Thymus (tissue), 11 donors: ENCODE measurements at regions not wholly inside any gene's neighbourhood (a gene's known extent, or its start where the extent isn't known, plus 50 kb on each side); places are given as distances from the start of the nearest gene placed in this dataset.

Experiments used
- DNase-seq, 9 donors: peaks; one replicate each; pipeline ENCODE4 v3.0.0-alpha.2; 2013; ENCODE audit warnings: low spot score in 9 of 9, low read depth in 6 of 9, missing footprints in 1 of 9
- H3K27ac ChIP-seq, 2 donors: one replicate each; pipeline ENCODE4 v1.5.1; 2013; ENCODE audit warnings: control low read depth in 1 of 2, low read depth in 1 of 2, low read length in 1 of 2, mild to moderate bottlenecking in 1 of 2, moderate library complexity in 1 of 2
- H3K27me3 ChIP-seq, 2 donors: one replicate each; pipeline ENCODE4 v1.5.1; 2013; ENCODE audit warnings: low read length in 1 of 2; ENCODE audit not compliant: control insufficient read depth in 2 of 2, insufficient read depth in 1 of 2
- H3K36me3 ChIP-seq, 2 donors: one replicate each; pipeline ENCODE4 v1.5.1; 2013; ENCODE audit warnings: low read length in 1 of 2, mild to moderate bottlenecking in 1 of 2, moderate library complexity in 1 of 2; ENCODE audit not compliant: control insufficient read depth in 2 of 2, insufficient read depth in 2 of 2
- H3K4me1 ChIP-seq, 2 donors: one replicate each; pipeline ENCODE4 v1.5.1; 2013; ENCODE audit warnings: low read length in 2 of 2; ENCODE audit not compliant: control insufficient read depth in 2 of 2, insufficient read depth in 2 of 2
- H3K4me3 ChIP-seq, 2 donors: one replicate each; pipeline ENCODE4 v1.5.1; 2013; ENCODE audit warnings: low read length in 2 of 2, control low read depth in 1 of 2, mild to moderate bottlenecking in 1 of 2
- H3K9me3 ChIP-seq, 2 donors: one replicate each; pipeline ENCODE4 v1.5.1; 2013; ENCODE audit warnings: low read length in 1 of 2, mild to moderate bottlenecking in 1 of 2; ENCODE audit not compliant: control insufficient read depth in 2 of 2, insufficient read depth in 1 of 2
- WGBS: extraction: QIAGEN DNeasy Blood & Tissue Kit; methylation state at CpG from one replicate; pipeline ENCODE4 v1.1.7; 2013; 5-methylcytosine and 5-hydroxymethylcytosine counted together
- donor health status: healthy.

- no peak overlapping the region for H3K27ac ChIP-seq
- H3K36me3 ChIP-seq = no peaks in the 10 kb centered on the region
- no peaks in the 10 kb centered on the region for H3K9me3 ChIP-seq
- no peaks in the 10 kb centered on the region for H3K27me3 ChIP-seq
- H3K4me3 ChIP-seq = no peak overlapping the region
- DNase-seq = no peak
- no peaks in the 10 kb centered on the region for H3K4me1 ChIP-seq
These were observed 61.6 kb upstream of the TACR1 start for GRCh38 chr2:75260946-75261345.

DNA sequence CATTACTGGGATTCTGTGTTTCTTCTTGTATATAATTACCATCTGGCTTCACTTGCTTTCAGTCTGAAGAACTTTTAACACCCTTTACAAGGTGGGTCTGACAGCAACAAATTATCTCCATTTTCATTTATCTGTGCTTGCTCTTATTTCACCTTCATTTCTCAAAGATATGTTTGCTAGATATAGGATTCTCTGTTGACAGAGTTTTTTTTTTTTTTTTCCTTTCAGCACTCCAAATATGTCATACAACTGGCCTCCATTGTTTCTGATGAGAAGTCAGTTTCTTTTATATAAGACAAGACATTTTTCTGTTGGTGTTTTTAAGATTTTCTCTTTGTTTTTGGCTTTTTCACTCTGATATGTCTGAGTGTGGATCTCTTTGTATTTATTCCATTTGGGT, 59.3 kb upstream of the TACR1 start:
- no peak for DNase-seq
- no peaks in the 10 kb centered on the region for H3K27me3 ChIP-seq
- H3K9me3 ChIP-seq = no peaks in the 10 kb centered on the region
- H3K4me3 ChIP-seq = no peak overlapping the region
- no peak overlapping the region for H3K27ac ChIP-seq
- H3K36me3 ChIP-seq = no peaks in the 10 kb centered on the region
- H3K4me1 ChIP-seq = no peaks in the 10 kb centered on the region

- WGBS = 90% methylated on average over 1 of the region's 1 CpG
- DNase-seq = no peak
- Histone ChIP-seq H3K27ac (no peak overlapping the region), H3K9me3 (no peaks in the 10 kb centered on the region), H3K27me3 (no peaks in the 10 kb centered on the region), H3K36me3 (no peaks in the 10 kb centered on the region), H3K4me3 (no peak overlapping the region), H3K4me1 (no peaks in the 10 kb centered on the region)
These were observed 57.2 kb upstream of the TACR1 start for GRCh38 chr2:75256485-75256884.

- Histone ChIP-seq H3K4me1 (no peaks in the 10 kb centered on the region), H3K27me3 (no peaks in the 10 kb centered on the region), H3K9me3 (no peaks in the 10 kb centered on the region), H3K4me3 (no peak overlapping the region), H3K27ac (no peak overlapping the region), H3K36me3 (no peaks in the 10 kb centered on the region)
- DNase-seq = no peak
These were observed 54.2 kb upstream of the TACR1 start for GRCh38 chr2:75253526-75253925.

DNA sequence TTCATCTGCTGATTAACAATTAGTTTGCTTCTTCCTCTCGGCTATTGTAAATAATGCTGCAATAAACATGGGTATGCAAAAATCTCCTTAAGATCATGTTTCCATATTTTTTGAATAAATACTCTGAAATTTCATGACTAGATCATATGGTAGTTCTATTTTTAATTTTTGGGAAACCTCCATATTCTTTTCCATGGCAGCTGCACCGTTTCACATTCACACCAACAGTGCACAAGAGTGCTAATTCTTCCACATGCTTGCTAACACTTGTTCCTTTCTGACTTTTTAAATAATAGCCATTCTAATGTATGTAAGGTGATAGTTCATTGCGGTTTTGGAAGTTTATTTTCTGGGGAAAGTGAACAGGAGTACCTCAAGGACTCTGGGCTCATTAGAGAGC, 52.6 kb upstream of the TACR1 start:
- no peaks in the 10 kb centered on the region for H3K9me3 ChIP-seq
- H3K27me3 ChIP-seq = no peaks in the 10 kb centered on the region
- H3K27ac ChIP-seq = no peak overlapping the region
- no peak for DNase-seq
- H3K4me3 ChIP-seq = no peak overlapping the region
- WGBS = 92% methylated on average over 3 of the region's 3 CpGs
- H3K4me1 ChIP-seq = no peaks in the 10 kb centered on the region
- no peaks in the 10 kb centered on the region for H3K36me3 ChIP-seq
